HT-29 (cell line): ENCODE measurements at regions not wholly inside any gene's neighbourhood (a gene's known extent, or its start where the extent isn't known, plus 50 kb on each side); places are given as distances from the start of the nearest gene placed in this dataset.

Experiments used
- DNase-seq: peaks from one replicate; pipeline ENCODE4 v3.0.0-alpha.2; 2015; ENCODE audit warnings: low spot score

DNA sequence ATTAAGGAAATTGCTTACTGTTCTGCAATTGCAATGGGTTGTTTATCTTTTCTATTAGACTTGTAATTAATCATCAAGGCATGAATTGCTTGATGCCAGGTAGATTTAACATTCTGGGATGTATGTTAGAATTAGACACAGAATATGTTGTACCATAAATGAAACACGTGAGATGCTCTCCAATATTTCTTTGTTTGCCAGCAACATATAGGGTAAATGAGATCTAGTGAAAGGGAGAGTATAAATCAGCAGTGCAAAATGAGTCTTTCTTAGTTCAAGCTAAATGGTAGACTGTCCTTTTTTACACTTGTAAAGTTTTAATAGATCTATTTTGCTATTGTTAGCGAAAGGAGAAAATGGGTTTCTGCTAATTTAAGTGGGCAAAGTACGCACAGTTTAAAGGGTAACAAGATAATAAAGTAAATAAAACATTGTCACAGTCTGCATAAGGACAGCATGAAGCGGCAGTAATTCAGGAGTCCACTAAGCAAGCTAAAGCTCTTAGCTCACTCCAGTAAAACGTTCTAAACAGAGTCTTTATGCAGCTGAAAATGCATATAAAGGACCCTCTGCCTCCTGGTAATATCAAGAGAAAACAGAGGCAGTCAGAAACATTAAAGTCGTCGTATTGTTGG lies 1137.1 kb downstream of the OLFM4 start:
- DNase-seq: no peak

- no peak for DNase-seq
Observed at GRCh38 chr13:54173996-54174395, 1145.4 kb downstream of the OLFM4 start.

DNA sequence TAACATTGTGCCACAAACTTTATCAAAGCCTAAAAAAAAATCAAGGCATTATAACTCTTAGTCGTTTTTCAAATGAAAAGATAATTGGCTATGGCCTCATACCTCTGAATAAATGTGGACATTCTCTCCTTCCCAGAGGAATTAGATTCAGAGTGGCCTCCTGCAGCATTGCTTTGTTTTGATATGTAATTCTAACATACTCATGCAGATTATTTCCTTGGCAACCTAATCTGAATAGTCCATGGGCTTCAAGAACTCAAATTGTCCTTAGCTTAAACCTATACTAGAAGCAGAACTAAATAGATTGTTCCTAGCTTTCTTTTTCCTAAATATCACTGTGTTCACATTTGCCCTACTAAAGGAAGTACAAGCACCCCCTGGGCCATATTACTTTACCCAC lies 1146.9 kb downstream of the OLFM4 start:
- DNase-seq: no peak

DNA sequence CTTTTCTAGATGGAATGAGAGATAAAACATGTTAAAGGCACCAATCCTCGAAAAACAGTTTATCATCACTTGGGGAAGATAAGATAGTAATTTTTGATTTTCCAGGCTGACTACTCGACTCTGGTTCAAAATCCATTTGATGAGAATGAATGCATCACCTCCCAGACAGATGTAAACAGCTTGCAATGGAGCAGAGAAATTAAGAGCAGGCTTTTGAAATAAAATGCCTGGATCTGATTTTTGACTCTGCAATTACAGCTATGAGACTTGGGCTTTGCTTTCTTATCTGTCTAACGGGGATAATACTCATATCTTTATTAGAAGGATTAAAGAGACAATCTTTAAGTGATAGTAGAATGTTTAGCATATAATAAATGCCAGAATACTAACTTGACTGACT lies 1148.9 kb downstream of the OLFM4 start:
- DNase-seq: no peak

GRCh38 chr13:54183166-54183565 lies 1154.6 kb downstream of the OLFM4 start:
- no peak for DNase-seq

DNA sequence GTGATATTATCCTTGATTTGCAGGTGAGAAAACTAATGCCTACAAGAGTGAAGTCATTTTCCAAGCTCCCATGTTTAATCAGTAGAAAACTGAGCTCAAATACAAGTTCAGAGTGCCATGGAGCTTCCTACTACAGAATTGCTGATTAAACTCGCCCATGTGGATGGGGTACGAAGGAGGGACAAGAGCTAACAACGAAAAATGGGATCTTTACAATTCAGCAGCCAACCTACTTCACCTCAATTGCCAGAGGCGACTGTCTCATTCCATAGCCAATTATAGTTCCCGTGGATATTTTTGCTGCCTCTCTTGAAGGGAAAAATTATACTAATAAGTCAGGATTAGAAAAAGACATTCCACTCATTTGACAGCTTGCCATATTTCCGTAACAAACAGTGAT lies 1155.1 kb downstream of the OLFM4 start:
- DNase-seq: no peak

DNA sequence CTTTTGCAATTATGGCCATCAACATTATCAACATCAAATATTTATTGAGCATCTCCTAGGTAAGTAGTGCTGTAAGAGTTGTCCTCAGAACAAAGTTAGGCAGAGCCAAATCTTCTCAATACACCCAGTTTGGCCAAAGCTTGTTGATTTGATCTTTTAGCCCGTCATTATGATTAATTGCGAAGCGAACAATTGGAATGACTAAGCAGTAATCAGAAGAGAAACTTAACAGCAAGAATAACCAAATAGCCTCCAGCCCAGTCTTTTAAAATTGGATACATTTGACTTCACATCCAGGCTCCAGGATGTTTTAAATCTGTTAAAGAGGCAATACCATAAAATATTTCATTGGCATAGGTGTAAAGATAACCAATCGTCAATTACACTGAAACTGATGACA lies 1156.0 kb downstream of the OLFM4 start:
- DNase-seq: no peak

GRCh38 chr13:54185101-54185500 lies 1156.5 kb downstream of the OLFM4 start:
- no peak for DNase-seq

GRCh38 chr13:54185785-54186184 lies 1157.2 kb downstream of the OLFM4 start:
- peak; percentile 22 for DNase-seq

DNA sequence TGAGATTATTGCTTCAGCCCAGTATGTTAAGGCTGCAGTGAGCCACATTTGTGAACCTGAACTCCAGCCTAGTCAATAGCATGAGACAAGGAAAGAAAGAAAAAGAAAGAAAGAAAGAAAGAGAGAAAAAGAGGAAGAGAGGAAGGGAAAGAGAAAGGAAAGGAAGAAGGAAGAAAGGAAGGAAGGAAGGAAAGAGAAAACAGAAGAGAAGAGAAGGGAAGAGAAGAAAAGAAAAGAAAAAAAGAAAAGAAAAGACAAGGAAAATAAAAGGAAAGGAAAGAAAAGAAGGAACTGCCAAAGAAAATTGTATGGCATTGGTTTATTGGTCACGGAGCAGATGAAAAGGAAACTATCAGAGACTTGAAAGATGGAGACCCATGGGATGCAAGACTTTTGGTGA lies 1158.8 kb downstream of the OLFM4 start:
- no peak for DNase-seq

GRCh38 chr13:54194233-54195024 lies 1165.8 kb downstream of the OLFM4 start:
- DNase-seq: no peak

- no peak for DNase-seq
Observed at GRCh38 chr13:54196684-54197083, 1168.1 kb downstream of the OLFM4 start.

GRCh38 chr13:54198911-54199310 lies 1170.3 kb downstream of the OLFM4 start:
- no peak for DNase-seq

GRCh38 chr13:54206626-54207025 lies 1178.0 kb downstream of the OLFM4 start:
- no peak for DNase-seq

GRCh38 chr13:54210397-54211049 lies 1181.9 kb downstream of the OLFM4 start:
- no peak for DNase-seq

- no peak for DNase-seq
Observed at GRCh38 chr13:54216221-54216620, 1187.6 kb downstream of the OLFM4 start.

- no peak for DNase-seq
Observed at GRCh38 chr13:54226876-54227275, 1198.3 kb downstream of the OLFM4 start.

DNA sequence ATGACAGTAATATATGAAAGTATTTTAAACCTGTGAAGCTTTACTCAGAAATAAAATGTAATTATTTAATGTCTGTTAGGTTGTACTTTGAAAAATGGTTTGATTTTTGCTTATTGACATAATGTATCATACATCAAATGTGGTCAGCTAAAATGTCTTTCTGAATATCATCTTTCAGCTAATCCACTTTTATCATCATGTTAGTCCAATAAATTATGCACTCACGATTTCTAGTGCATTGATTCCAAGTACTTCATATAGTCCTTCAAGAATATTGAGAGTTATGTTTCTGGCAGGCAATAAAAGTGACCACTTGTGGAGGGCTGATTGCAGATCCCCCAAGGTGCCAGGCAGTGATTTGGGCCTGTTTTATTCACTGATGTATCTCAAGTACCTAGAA lies 1204.1 kb downstream of the OLFM4 start:
- DNase-seq: no peak

- DNase-seq: no peak
Observed at GRCh38 chr13:54234607-54235006, 1206.0 kb downstream of the OLFM4 start.

DNA sequence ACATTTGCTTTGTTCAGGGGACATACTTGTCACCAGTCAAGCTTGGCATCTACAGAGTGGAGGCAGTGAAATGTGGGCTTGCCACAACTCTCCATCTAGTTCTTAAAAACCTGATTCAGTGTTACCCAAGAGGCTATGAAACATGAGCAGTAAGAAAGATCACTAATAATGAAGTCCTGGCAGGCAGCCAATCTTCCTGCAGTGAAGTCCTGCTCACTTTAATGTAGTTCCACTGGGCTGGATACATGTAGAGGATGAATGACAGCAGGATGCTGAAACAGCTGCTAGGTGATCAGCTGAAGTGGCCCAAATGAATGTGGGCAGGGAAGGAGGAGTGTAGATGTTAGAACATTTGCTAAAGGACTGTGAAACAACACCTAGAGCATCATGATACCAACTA lies 1213.1 kb downstream of the OLFM4 start:
- DNase-seq: no peak

GRCh38 chr13:54248306-54248705 lies 1219.7 kb downstream of the OLFM4 start:
- no peak for DNase-seq

GRCh38 chr13:54261856-54262255 lies 1233.2 kb downstream of the OLFM4 start:
- no peak for DNase-seq

GRCh38 chr13:54263868-54264267 lies 1235.3 kb downstream of the OLFM4 start:
- DNase-seq: no peak
